BJ (cell line): ENCODE measurements at regions not wholly inside any gene's neighbourhood (a gene's known extent, or its start where the extent isn't known, plus 50 kb on each side); places are given as distances from the start of the nearest gene placed in this dataset.

ENCODE experiments used
- CTCF ChIA-PET: fragments of 350-600 bp; formaldehyde crosslinking; extraction: SDS; loops from one replicate; lab custom pipeline; 2021; ENCODE audit warnings: antibody characterized with exemption, inconsistent platforms; lab: Yijun Ruan, JAX
- POLR2A ChIA-PET: fragments of 300-600 bp; sonication (Branson Sonifier 250); formaldehyde crosslinking; extraction: SDS; loops from one replicate; lab custom pipeline; 2021; ENCODE audit warnings: antibody characterized with exemption; lab: Charles Lee
- DNase-seq: peaks from one replicate; pipeline ENCODE4 v3.0.0-alpha.2; 2011; ENCODE audit warnings: low read depth
- H3K27me3 ChIP-seq: 2 replicates; pipeline ENCODE4 v1.6.0; 2011; ENCODE audit warnings: low read length; ENCODE audit not compliant: control insufficient read depth, insufficient read depth
- H3K36me3 ChIP-seq: 2 replicates; pipeline ENCODE4 v1.5.1; 2011; ENCODE audit warnings: low read length; ENCODE audit not compliant: control insufficient read depth, insufficient read depth
- H3K4me3 ChIP-seq: 2 replicates; pipeline ENCODE4 v1.5.1; 2011; ENCODE audit warnings: low read depth, mild to moderate bottlenecking, control low read depth, low read length
- TF ChIP-seq, protein P1 (sequence below): IDR thresholded peaks from 2 replicates; pipeline ENCODE4 v1.5.1; 2011; ENCODE audit warnings: low read depth, mild to moderate bottlenecking, control low read depth, inconsistent platforms, low read length, moderate library complexity; ENCODE audit not compliant: insufficient read depth

GRCh38 chrY:8590641-8591040, 746.6 kb upstream of the TSPY4 start:
- TF ChIP-seq, protein P1, sequence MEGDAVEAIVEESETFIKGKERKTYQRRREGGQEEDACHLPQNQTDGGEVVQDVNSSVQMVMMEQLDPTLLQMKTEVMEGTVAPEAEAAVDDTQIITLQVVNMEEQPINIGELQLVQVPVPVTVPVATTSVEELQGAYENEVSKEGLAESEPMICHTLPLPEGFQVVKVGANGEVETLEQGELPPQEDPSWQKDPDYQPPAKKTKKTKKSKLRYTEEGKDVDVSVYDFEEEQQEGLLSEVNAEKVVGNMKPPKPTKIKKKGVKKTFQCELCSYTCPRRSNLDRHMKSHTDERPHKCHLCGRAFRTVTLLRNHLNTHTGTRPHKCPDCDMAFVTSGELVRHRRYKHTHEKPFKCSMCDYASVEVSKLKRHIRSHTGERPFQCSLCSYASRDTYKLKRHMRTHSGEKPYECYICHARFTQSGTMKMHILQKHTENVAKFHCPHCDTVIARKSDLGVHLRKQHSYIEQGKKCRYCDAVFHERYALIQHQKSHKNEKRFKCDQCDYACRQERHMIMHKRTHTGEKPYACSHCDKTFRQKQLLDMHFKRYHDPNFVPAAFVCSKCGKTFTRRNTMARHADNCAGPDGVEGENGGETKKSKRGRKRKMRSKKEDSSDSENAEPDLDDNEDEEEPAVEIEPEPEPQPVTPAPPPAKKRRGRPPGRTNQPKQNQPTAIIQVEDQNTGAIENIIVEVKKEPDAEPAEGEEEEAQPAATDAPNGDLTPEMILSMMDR, result no peak
- H3K27me3 ChIP-seq, result no peaks in the 10 kb centered on the region
- ChIA-PET POLR2A (no interaction called here), CTCF (no interaction called here)
- H3K4me3 ChIP-seq, result no peak overlapping the region
- DNase-seq, result no peak
- no peaks in the 10 kb centered on the region for H3K36me3 ChIP-seq

GRCh38 chrY:8591821-8592516, 745.3 kb upstream of the TSPY4 start:
- no peak for DNase-seq
- CTCF ChIA-PET, result no interaction called here
- POLR2A ChIA-PET, result no interaction called here
- H3K27me3 ChIP-seq, result no peaks in the 10 kb centered on the region
- TF ChIP-seq, protein P1, result no peak
- no peak overlapping the region for H3K4me3 ChIP-seq
- H3K36me3 ChIP-seq, result no peaks in the 10 kb centered on the region

- ChIA-PET POLR2A (no interaction called here), CTCF (no interaction called here)
- no peak overlapping the region for H3K4me3 ChIP-seq
Measured at GRCh38 chrY:8594657-8595056, 742.6 kb upstream of the TSPY4 start.

DNA sequence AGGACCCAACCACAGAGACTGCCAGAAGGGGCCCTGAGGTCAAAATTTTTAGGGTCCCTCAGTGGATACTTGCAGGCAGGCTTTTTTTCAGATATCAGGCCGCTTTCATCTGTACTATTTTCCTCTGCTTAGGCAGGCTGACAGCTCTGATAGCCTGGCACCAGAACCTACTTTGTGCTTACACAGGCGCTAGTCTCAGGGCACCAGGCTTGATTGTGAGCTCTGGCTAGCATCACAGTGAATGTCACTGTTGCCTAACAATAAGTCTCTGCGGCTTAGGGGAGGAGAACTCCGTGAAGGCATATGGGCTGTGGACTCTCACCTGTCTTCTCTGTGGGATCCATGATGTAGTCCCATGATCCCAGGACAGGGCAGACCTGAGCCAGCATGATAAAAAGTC, 738.1 kb upstream of the TSPY4 start:
- CTCF ChIA-PET, result no interaction called here
- H3K4me3 ChIP-seq, result no peak overlapping the region
- POLR2A ChIA-PET, result no interaction called here
- TF ChIP-seq, protein P1, result no peak
- no peaks in the 10 kb centered on the region for H3K36me3 ChIP-seq
- H3K27me3 ChIP-seq, result no peaks in the 10 kb centered on the region
- no peak for DNase-seq

More at GRCh38 chrY:8594657-8595056, 742.6 kb upstream of the TSPY4 start:
- no peak for DNase-seq
- H3K27me3 ChIP-seq, result no peaks in the 10 kb centered on the region
- TF ChIP-seq, protein P1, result no peak
- no peaks in the 10 kb centered on the region for H3K36me3 ChIP-seq

DNA sequence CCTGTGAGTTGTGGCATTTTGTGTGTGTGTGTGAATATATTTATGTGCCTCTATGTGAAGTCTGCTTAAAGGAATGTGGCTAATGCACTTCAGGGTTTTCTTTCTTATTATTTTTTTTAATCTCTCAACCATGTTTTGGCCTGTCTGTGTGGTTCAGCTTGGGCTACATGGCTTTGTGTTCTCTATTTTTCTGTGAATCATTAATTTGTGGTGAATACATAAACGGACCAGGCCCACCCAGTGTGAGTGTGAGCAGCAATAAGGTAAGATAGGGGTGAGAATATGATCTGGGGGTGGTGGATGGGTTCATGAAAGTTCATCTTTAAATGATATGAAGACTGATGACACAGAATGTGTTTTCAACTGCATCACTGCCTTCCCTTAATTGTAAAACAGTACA, 726.6 kb upstream of the TSPY4 start:
- no peak for DNase-seq
- ChIA-PET CTCF (no interaction called here), POLR2A (no interaction called here)
- TF ChIP-seq, protein P1, result no peak
- Histone ChIP-seq H3K27me3 (no peaks in the 10 kb centered on the region), H3K36me3 (no peaks in the 10 kb centered on the region), H3K4me3 (no peak overlapping the region)
